Mesendoderm (in vitro differentiated cells): ENCODE measurements at regions not wholly inside any gene's neighbourhood (a gene's known extent, or its start where the extent isn't known, plus 50 kb on each side); places are given as distances from the start of the nearest gene placed in this dataset.

ENCODE experiments used
- DNase-seq: peaks from one replicate; pipeline ENCODE4 v3.0.0; 2013
- H2AK5ac ChIP-seq: 2 replicates; pipeline ENCODE4 v1.6.1; 2013; ENCODE audit warnings: low read length, inconsistent platforms
- H2BK120ac ChIP-seq: 2 replicates; pipeline ENCODE4 v1.6.1; 2013; ENCODE audit warnings: low read depth, mild to moderate bottlenecking, low read length, moderate library complexity, mixed read lengths
- H2BK15ac ChIP-seq: replicated peaks from 2 replicates; pipeline ENCODE4 v1.6.1; 2013; ENCODE audit warnings: low read depth, mild to moderate bottlenecking, moderate library complexity
- H2BK5ac ChIP-seq: 2 replicates; pipeline ENCODE4 v1.6.1; 2013; ENCODE audit warnings: low read length, inconsistent platforms
- H3K18ac ChIP-seq: 2 replicates; pipeline ENCODE4 v1.6.1; 2013; ENCODE audit warnings: mild to moderate bottlenecking, low read length, mixed read lengths
- H3K23ac ChIP-seq: one replicate; pipeline ENCODE4 v1.6.1; 2013; ENCODE audit warnings: low read length
- H3K27ac ChIP-seq: 2 replicates; pipeline ENCODE4 v1.5.1; 2013; ENCODE audit warnings: low read depth, mild to moderate bottlenecking, inconsistent platforms, low read length, moderate library complexity
- H3K27me3 ChIP-seq: 2 replicates; pipeline ENCODE4 v1.6.1; 2013; ENCODE audit warnings: low read length, control low read depth, mild to moderate bottlenecking, inconsistent platforms; ENCODE audit not compliant: insufficient read depth, poor library complexity
- H3K36me3 ChIP-seq: 2 replicates; pipeline ENCODE4 v1.6.1; 2013; ENCODE audit warnings: low read length, inconsistent platforms; ENCODE audit not compliant: control insufficient read depth, insufficient read depth
- H3K4ac ChIP-seq: one replicate; pipeline ENCODE4 v1.6.1; 2013; ENCODE audit warnings: low read depth, mild to moderate bottlenecking, low read length, moderate library complexity
- H3K4me1 ChIP-seq: 2 replicates; pipeline ENCODE4 v1.6.1; 2013; ENCODE audit warnings: low read depth, low read length, inconsistent platforms; ENCODE audit not compliant: control insufficient read depth
- H3K4me2 ChIP-seq: 2 replicates; pipeline ENCODE4 v1.6.1; 2013; ENCODE audit warnings: low read length
- H3K4me3 ChIP-seq: 2 replicates; pipeline ENCODE4 v1.5.1; 2013; ENCODE audit warnings: mild to moderate bottlenecking, low read length
- H3K56ac ChIP-seq: one replicate; pipeline ENCODE4 v1.6.1; 2013; ENCODE audit warnings: low read length
- H3K79me1 ChIP-seq: 2 replicates; pipeline ENCODE4 v1.6.1; 2013; ENCODE audit warnings: low read length, inconsistent platforms
- H3K79me2 ChIP-seq: 2 replicates; pipeline ENCODE4 v1.6.1; 2013; ENCODE audit warnings: mild to moderate bottlenecking, low read length; ENCODE audit not compliant: control insufficient read depth, insufficient read depth
- H3K9ac ChIP-seq: 2 replicates; pipeline ENCODE4 v1.6.1; 2013; ENCODE audit warnings: low read length, inconsistent platforms
- H4K5ac ChIP-seq: one replicate; pipeline ENCODE4 v1.6.1; 2013; ENCODE audit warnings: low read length
- H4K8ac ChIP-seq: one replicate; pipeline ENCODE4 v1.6.1; 2013; ENCODE audit warnings: low read depth, mild to moderate bottlenecking, control low read depth, low read length, moderate library complexity
- WGBS: extraction: QIAGEN DNeasy Blood & Tissue Kit; methylation state at CpG from one replicate; pipeline ENCODE4 v1.1.7; 2013; ENCODE audit warnings: low lambda C conversion rate, missing lambda C conversion rate; ENCODE audit not compliant: insufficient coverage; ENCODE audit errors: extremely low coverage; 5-methylcytosine and 5-hydroxymethylcytosine counted together

- H3K18ac ChIP-seq = no peak overlapping the region
Measured at GRCh38 chr18:39772155-39772919, 2182.7 kb upstream of the PIK3C3 start.

DNA sequence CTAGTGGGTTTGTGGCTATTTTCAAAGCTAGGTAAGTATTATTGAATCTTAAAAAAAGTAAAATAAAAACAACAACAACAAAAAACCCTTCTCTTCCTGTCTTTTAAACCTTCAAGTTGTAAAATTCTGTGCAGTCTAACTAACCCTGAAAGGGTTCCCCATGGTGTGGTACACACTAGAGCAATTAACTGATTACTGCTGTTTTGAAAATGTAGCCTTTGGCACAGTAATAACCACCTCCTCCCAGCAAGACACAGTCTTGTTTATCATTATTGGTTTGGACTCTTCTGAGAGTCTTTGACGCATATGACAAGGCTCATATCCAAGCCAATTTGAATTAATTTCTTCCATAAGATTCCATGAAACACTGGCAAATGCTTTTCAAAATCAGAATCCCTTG is 2184.6 kb upstream of the PIK3C3 start:
- WGBS = no CpG with 5 or more reads among the region's 1 CpG
- DNase-seq = no peak

More at GRCh38 chr18:39772155-39772919, 2182.7 kb upstream of the PIK3C3 start:
- Histone ChIP-seq H4K5ac (no peak overlapping the region), H3K79me1 (peaks cover 4% of the 10 kb centered on the region), H3K27me3 (no peaks in the 10 kb centered on the region), H4K8ac (no peak overlapping the region), H3K27ac (no peak overlapping the region), H3K36me3 (no peaks in the 10 kb centered on the region), H2AK5ac (no peak overlapping the region), H3K79me2 (peaks cover 5% of the 10 kb centered on the region), H3K56ac (no peak overlapping the region), H2BK5ac (no peak overlapping the region), H3K4me3 (no peak overlapping the region), H3K9ac (no peak overlapping the region), H3K23ac (no peak overlapping the region), H3K4me1 (no peaks in the 10 kb centered on the region), H3K4me2 (no peak overlapping the region), H2BK15ac (no peak overlapping the region), H3K4ac (no peak overlapping the region), H2BK120ac (no peak overlapping the region)
- no peak for DNase-seq
- WGBS = no CpG with 5 or more reads among the region's 1 CpG

DNA sequence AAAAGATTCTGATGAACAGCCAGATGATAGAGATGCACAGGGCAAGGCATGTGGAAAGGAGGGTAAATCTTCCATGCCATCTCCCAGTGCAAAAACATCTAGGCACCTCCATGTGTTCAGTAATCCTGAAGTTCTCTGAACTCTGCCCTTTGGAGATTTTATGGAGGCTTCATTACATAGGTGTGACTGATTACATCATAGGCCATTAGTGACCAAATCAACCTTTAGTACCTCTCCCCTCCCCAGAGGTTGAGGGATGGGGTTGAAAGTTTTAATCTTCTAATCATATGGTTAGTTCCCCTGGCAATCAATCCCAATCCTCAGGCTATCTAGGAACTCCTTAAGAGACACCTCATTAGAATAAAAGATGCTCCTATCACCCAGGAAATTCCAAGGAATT is 2190.2 kb upstream of the PIK3C3 start:
- H3K27me3 ChIP-seq = no peaks in the 10 kb centered on the region
- H3K4me2 ChIP-seq = no peak overlapping the region
- no peak overlapping the region for H3K4me3 ChIP-seq
- H2BK120ac ChIP-seq = no peak overlapping the region
- no peak overlapping the region for H2BK5ac ChIP-seq
- no peak overlapping the region for H3K18ac ChIP-seq
- H3K36me3 ChIP-seq = no peaks in the 10 kb centered on the region
- peak; percentile 8 for DNase-seq
- no peak overlapping the region for H3K56ac ChIP-seq
- H3K9ac ChIP-seq = no peak overlapping the region
- H4K8ac ChIP-seq = no peak overlapping the region
- H3K79me2 ChIP-seq = no peaks in the 10 kb centered on the region
- no peaks in the 10 kb centered on the region for H3K4me1 ChIP-seq
- no peak overlapping the region for H2AK5ac ChIP-seq
- no peak overlapping the region for H3K4ac ChIP-seq
- H2BK15ac ChIP-seq = no peak overlapping the region
- no peak overlapping the region for H3K23ac ChIP-seq
- no peak overlapping the region for H3K27ac ChIP-seq
- no peak overlapping the region for H4K5ac ChIP-seq
- no peaks in the 10 kb centered on the region for H3K79me1 ChIP-seq

More for the DNA sequence above, 2184.6 kb upstream of the PIK3C3 start:
- no peak overlapping the region for H3K9ac ChIP-seq
- no peak overlapping the region for H4K5ac ChIP-seq
- no peaks in the 10 kb centered on the region for H3K79me1 ChIP-seq
- no peak overlapping the region for H3K4ac ChIP-seq
- H3K4me2 ChIP-seq = no peak overlapping the region
- no peaks in the 10 kb centered on the region for H3K36me3 ChIP-seq
- no peak overlapping the region for H2AK5ac ChIP-seq
- H3K4me1 ChIP-seq = no peaks in the 10 kb centered on the region
- no peak overlapping the region for H3K56ac ChIP-seq
- H3K27me3 ChIP-seq = no peaks in the 10 kb centered on the region
- H3K27ac ChIP-seq = no peak overlapping the region
- H3K4me3 ChIP-seq = no peak overlapping the region
- H4K8ac ChIP-seq = no peak overlapping the region
- H3K79me2 ChIP-seq = peaks cover 5% of the 10 kb centered on the region
- H3K23ac ChIP-seq = no peak overlapping the region
- no peak overlapping the region for H2BK120ac ChIP-seq
- H2BK15ac ChIP-seq = no peak overlapping the region
- no peak overlapping the region for H3K18ac ChIP-seq
- no peak overlapping the region for H2BK5ac ChIP-seq

GRCh38 chr18:39761273-39761672 is 2193.8 kb upstream of the PIK3C3 start:
- no peak overlapping the region for H3K18ac ChIP-seq
- no peaks in the 10 kb centered on the region for H3K4me1 ChIP-seq
- H2AK5ac ChIP-seq = no peak overlapping the region
- H2BK5ac ChIP-seq = no peak overlapping the region
- no peak overlapping the region for H3K9ac ChIP-seq
- H2BK120ac ChIP-seq = no peak overlapping the region
- H2BK15ac ChIP-seq = no peak overlapping the region
- H3K79me1 ChIP-seq = no peaks in the 10 kb centered on the region
- H3K36me3 ChIP-seq = no peaks in the 10 kb centered on the region
- no peaks in the 10 kb centered on the region for H3K27me3 ChIP-seq
- no peak overlapping the region for H4K5ac ChIP-seq
- no peak overlapping the region for H3K56ac ChIP-seq
- no peak overlapping the region for H3K4me2 ChIP-seq
- H3K27ac ChIP-seq = no peak overlapping the region
- no peaks in the 10 kb centered on the region for H3K79me2 ChIP-seq
- H3K4ac ChIP-seq = no peak overlapping the region
- no peak for DNase-seq
- no peak overlapping the region for H3K4me3 ChIP-seq
- no CpG with 5 or more reads among the region's 1 CpG for WGBS
- no peak overlapping the region for H3K23ac ChIP-seq
- no peak overlapping the region for H4K8ac ChIP-seq

- no peak overlapping the region for H3K56ac ChIP-seq
- no peak overlapping the region for H2AK5ac ChIP-seq
- no peak overlapping the region for H2BK120ac ChIP-seq
- WGBS = no CpG with 5 or more reads among the region's 3 CpGs
- H4K8ac ChIP-seq = no peak overlapping the region
- H2BK15ac ChIP-seq = no peak overlapping the region
- H3K4me1 ChIP-seq = no peaks in the 10 kb centered on the region
- no peak overlapping the region for H3K4me3 ChIP-seq
- H3K18ac ChIP-seq = no peak overlapping the region
- no peak for DNase-seq
- H3K27ac ChIP-seq = no peak overlapping the region
- H2BK5ac ChIP-seq = no peak overlapping the region
- H3K36me3 ChIP-seq = no peaks in the 10 kb centered on the region
- H3K27me3 ChIP-seq = no peaks in the 10 kb centered on the region
- H3K23ac ChIP-seq = no peak overlapping the region
- H3K79me1 ChIP-seq = no peaks in the 10 kb centered on the region
- no peak overlapping the region for H3K4me2 ChIP-seq
- H3K4ac ChIP-seq = no peak overlapping the region
- H4K5ac ChIP-seq = no peak overlapping the region
- no peaks in the 10 kb centered on the region for H3K79me2 ChIP-seq
- no peak overlapping the region for H3K9ac ChIP-seq
Measured at GRCh38 chr18:39759926-39760325, 2194.3 kb upstream of the CELF4 start.

- Histone ChIP-seq H3K4me2 (no peak overlapping the region), H3K4me3 (no peak overlapping the region), H3K27me3 (no peaks in the 10 kb centered on the region), H4K5ac (no peak overlapping the region), H2BK15ac (no peak overlapping the region), H3K4me1 (no peaks in the 10 kb centered on the region), H2AK5ac (no peak overlapping the region), H3K23ac (no peak overlapping the region), H2BK120ac (no peak overlapping the region), H3K79me1 (no peaks in the 10 kb centered on the region), H3K56ac (no peak overlapping the region), H3K18ac (no peak overlapping the region), H2BK5ac (no peak overlapping the region), H3K27ac (no peak overlapping the region), H3K36me3 (no peaks in the 10 kb centered on the region), H3K9ac (no peak overlapping the region), H4K8ac (no peak overlapping the region), H3K79me2 (no peaks in the 10 kb centered on the region), H3K4ac (no peak overlapping the region)
- DNase-seq = no peak
- whole genome bisulfite sequencing = no CpG with 5 or more reads among the region's 4 CpGs
Measured at GRCh38 chr18:39753178-39753577, 2187.6 kb upstream of the CELF4 start.
